GM19351 (cell line): ENCODE measurements at regions not wholly inside any gene's neighbourhood (a gene's known extent, or its start where the extent isn't known, plus 50 kb on each side); places are given as distances from the start of the nearest gene placed in this dataset.
"Not testable (repeated sequence)": the region's sequence is repeated elsewhere in the genome, so short reads cannot be mapped to it uniquely, and the experiment has no call there.

Experiments used
- ATAC-seq: cut with Tn5 transposase; IDR thresholded peaks from one replicate; pipeline ENCODE4 v1.9.1; 2021; ENCODE audit warnings: mild to moderate bottlenecking, moderate library complexity; ENCODE audit not compliant: unreplicated experiment

- not testable (repeated sequence) for ATAC-seq
Measured at GRCh38 chr9:7626571-7627029, 173.0 kb downstream of the DMAC1 start.

DNA sequence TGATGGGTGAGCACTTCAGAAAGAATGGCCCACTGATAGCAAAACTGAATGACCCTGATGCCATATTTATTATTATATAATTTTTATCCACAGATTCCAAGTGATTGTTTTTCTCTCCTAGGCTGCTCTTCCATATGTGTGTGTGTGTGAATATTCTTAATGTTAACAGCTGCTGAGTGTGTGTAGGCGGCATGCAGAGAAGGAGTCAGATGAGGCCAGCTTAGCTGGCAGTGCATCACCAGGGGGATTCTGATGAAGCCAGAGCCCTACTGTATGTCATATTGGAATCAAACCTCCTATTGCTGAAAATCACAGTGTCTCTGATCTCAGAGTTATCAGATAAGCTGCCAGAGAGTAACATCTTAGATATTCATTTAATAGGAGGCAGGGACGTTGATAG lies 177.1 kb downstream of the DMAC1 start:
- no peak for ATAC-seq

- no peak for ATAC-seq
Measured at GRCh38 chr9:7615344-7615743, 184.2 kb downstream of the DMAC1 start.

DNA sequence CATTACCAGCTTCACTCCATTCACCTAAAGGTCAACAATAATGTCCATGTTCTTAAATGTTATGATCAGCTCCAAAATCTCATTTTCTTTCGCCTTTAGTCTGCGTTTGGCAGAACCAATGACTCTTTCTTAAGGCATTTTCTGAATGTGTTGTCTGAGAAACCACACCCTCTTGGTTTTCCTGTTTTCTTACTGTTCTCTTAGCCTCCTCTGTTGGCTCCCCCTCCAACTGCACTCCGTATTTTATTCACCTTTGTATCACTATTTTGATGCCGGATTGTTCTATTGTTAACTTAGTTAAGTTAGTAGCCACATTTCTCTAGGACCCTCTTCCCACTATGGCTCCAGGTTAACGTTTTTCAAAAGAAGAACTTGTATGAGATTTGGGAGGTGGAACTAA lies 185.6 kb downstream of the DMAC1 start:
- no peak for ATAC-seq

- no peak for ATAC-seq
Measured at GRCh38 chr9:7608261-7608660, 191.3 kb downstream of the DMAC1 start.

DNA sequence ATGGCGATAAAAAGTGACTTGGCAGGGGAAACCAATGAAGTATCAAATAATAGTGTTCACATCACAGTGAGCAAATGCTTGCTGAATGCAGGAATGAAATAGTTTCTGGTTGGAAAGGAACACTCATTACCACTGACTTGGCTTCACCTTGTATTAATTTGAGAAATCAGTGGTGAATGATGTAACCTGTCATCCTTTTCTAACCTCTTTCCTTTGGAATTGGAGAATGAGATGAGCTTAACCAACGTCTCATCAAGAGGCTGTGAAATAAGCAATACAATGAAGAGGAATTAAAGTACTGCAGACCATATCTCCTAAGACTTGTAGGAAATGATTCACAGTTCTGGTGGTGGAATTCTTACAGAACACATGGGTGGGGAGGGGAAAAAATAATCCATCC lies 192.2 kb downstream of the DMAC1 start:
- no peak for ATAC-seq

DNA sequence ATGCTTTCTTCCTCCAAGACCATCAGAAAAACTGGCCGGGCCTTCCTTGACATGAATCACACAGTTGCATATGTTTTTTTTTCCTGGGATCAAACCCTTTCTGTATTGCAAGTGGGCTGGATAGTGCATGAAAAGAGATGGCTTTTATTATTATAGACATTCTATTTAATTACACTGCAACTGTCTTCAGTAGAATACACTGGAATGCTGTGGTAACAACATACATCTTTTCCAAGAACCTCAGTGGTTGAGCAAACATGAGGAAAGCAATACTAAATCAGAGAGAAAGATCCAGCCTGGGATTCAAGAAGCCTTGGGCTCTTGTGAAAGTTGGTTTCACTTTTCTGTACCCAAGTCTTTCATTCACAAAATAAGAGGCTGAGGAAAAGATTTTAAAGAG lies 193.0 kb downstream of the DMAC1 start:
- no peak for ATAC-seq

- no peak for ATAC-seq
Measured at GRCh38 chr9:7601739-7602138, 197.8 kb downstream of the DMAC1 start.

DNA sequence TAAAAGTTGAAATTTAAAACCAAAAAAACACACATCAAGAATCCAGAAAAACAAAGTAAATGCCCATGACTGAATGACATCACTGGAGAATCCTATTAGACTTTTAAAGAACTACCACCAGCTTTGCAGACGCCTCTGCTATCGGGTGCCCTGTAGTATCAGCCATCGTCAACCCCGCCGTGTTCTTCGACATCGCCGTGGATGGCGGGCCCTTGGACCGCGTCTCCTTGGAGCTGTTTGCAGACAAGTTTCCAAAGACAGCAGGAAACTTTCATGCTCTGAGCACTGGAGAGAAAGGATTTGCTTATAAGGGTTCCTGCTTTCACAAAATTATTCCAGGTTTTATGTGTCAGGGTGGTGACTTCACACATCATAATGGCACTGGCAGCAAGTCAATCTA lies 201.9 kb downstream of the DMAC1 start:
- no peak for ATAC-seq

DNA sequence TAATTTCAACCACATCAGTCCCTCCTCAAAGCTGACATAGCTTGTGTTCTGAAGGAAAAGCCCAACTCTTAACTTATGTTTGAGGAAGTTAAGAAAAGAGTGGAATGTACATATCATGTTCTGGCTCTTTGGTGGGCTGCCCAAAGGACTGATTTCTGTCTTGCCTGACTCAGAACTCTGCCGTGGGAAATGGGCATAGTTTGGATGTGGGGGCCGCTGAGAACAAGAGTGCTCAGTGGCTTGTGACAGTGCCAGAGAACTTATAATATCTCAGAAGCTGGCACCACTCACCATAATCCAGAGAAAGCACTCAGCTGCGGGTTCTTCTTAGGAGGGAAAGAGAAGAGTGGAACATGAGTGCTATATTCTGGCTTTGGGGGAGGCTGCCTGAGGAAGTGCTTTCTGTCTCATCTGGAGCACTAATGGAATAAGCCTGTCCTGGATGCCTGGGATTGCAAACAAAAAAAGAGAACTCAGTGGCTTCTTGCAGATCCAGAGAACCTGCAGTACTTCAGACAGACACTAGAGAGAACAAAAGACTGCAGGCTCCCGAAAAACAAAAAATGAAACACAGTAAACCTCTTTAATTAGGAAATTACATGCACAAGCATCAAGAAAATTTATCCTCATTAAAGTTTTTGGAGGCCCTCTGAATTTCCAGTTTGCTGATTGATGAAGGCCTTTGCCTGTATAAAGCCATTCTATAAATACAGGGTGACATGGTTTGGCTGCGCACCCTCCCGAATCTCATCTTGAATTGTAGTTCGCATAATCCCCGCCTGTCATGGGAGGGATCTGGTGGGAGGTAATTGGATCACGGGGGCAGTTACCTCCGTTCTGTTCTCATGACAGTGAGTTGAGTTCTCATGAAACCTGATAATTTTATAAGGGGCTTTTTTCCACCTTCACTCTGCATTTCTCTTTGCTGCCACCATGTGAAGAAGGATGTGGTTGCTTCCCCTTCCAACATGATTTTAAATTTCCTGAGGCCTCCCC lies 207.0 kb downstream of the DMAC1 start:
- ATAC-seq, result no peak

DNA sequence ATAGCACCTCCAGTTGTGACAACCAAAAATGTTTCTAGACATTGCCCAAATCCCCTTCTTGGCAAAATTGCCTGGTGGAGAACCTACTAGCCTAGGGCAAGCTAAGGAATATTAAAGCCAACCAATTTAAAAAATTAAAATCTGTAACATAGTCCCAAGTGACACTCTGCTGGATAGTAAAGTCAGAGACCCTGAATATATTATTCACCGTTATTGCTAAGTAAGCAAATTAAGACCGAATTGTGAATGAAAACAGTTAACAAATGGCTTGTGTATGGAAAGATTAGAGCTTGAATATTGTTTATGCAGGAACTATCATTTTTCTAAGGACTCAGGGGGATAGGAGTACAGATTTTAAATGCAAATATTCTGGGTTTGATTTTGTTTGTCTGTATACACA lies 208.1 kb downstream of the DMAC1 start:
- ATAC-seq, result no peak

GRCh38 chr9:7580568-7580967 lies 219.0 kb downstream of the DMAC1 start:
- ATAC-seq, result no peak

DNA sequence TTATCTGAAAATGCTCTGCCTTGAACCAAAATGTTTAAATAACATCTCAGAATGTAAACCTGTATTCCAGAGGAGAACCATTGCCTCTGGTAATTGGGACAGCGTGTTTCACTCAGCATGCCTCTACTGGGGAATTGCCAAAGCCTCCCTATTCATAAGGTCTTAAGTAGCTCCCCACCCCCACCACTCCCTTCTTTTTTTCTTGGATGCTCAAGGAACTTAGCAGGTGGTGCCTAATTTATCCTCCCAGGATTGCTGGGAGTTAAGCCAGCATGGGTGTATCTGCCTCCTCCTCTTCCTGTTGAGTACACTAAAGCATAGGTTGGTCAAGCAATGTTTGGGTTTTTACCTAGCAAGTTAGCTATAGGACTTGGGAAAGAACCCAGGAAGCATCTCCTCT lies 220.2 kb downstream of the DMAC1 start:
- ATAC-seq, result no peak

- no peak for ATAC-seq
Measured at GRCh38 chr9:7578951-7579350, 220.6 kb downstream of the DMAC1 start.

GRCh38 chr9:7570107-7570720 lies 229.4 kb downstream of the DMAC1 start:
- peak; percentile 96 for ATAC-seq

- ATAC-seq, result no peak
Measured at GRCh38 chr9:7567687-7568086, 231.9 kb downstream of the DMAC1 start.

DNA sequence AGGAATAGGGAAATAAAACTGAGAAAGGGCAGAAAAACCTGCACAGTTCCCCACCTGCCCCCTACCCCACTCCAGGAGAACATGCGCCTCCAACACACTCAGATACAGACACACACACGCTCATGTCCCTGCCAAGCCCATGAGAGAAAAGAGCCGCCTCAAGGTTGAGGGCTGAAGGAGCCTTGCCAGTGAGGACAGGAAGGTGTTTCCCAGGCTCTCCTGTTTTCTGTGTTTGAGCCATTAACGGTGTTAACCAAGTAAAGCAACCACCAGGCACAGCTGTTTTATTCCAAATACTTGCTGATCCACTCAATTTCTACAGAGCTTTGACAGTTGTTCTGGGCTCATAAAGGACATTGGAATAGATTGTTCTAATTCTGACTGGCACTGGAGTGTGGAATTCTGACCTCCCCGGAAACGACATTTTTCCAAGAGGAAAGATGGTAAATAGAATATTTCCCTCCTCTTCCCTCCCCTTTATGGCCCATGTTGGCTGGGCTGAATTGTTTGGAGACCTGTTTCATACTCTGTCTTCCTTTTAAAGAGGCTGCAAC lies 238.0 kb downstream of the DMAC1 start:
- ATAC-seq, result no peak

- no peak for ATAC-seq
Measured at GRCh38 chr9:7560669-7561305, 238.8 kb downstream of the DMAC1 start.

DNA sequence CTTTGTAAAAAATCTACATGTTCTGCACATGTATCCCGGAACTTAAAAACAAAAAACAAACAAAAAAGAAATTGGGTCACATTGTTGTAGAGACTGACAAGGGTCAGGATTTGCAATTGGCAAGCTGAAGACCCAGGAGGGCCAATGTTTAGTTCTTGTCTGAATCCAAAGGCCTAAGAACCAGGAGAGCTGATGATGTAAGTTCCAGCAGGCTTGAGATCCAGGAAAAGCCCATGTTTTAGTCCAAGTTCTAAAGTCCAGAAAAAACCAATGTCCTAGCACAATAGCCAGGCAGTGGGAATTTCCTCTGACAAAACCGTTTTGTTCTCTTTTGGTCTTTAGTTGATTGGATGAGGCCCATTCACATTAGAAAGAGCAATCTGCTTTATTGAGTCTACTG lies 244.9 kb downstream of the DMAC1 start:
- ATAC-seq, result no peak

- not testable (repeated sequence) for ATAC-seq
Measured at GRCh38 chr9:7552706-7553105, 246.9 kb downstream of the DMAC1 start.

DNA sequence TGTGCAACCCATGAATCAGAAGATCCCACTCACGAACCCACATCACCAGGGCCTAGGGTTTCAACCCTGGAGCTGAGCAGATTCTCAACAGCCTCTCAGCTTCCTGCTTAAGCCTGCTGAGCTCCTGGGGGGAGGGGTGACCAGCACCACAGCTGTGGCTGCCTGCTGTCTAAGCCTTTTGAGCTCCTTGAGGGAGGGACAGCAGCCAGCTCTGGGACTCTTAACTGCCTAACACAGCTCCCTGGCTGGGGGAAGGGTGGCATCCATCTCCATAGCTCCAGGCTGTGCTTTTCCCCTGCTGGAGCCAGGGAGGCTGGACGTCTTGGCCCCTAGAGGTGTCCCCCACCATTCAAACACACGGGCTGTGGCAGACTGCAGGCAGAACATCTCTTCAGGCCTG lies 250.3 kb downstream of the DMAC1 start:
- no peak for ATAC-seq
